NOMO-1 treated with DMSO at 0.1 percent for 48 hours (cell line): ENCODE measurements at regions not wholly inside any gene's neighbourhood (a gene's known extent, or its start where the extent isn't known, plus 50 kb on each side); places are given as distances from the start of the nearest gene placed in this dataset.
"Not testable (repeated sequence)": the region's sequence is repeated elsewhere in the genome, so short reads cannot be mapped to it uniquely, and the experiment has no call there.

Source experiments
- DNase-seq: peaks from one replicate; lab custom pipeline; 2025; ENCODE audit not compliant: unreplicated experiment; lab: John Stamatoyannopoulos, UW

GRCh38 chr18:8987241-8987640, 115.3 kb upstream of the NDUFV2 start:
- no peak for DNase-seq

GRCh38 chr18:8988260-8988871, 114.1 kb upstream of the NDUFV2 start:
- peak; percentile 47 for DNase-seq

GRCh38 chr18:8989017-8989416, 113.5 kb upstream of the NDUFV2 start:
- peak; percentile 60 for DNase-seq

- DNase-seq, result no peak
Measured at GRCh38 chr18:8989855-8990254, 112.6 kb upstream of the NDUFV2 start.

- DNase-seq, result no peak
Measured at GRCh38 chr18:8990276-8991031, 112.0 kb upstream of the NDUFV2 start.

- DNase-seq, result no peak
Measured at GRCh38 chr18:8991155-8991554, 111.3 kb upstream of the NDUFV2 start.

- not testable (repeated sequence) for DNase-seq
Measured at GRCh38 chr18:8992500-8992899, 110.0 kb upstream of the NDUFV2 start.

- DNase-seq, result no peak
Measured at GRCh38 chr18:8994603-8995002, 107.9 kb upstream of the NDUFV2 start.

GRCh38 chr18:8995096-8995495, 107.4 kb upstream of the NDUFV2 start:
- DNase-seq, result no peak

GRCh38 chr18:8996771-8997432, 105.6 kb upstream of the NDUFV2 start:
- peak; percentile 56 for DNase-seq

GRCh38 chr18:8997634-8998033, 104.9 kb upstream of the NDUFV2 start:
- no peak for DNase-seq

- no peak for DNase-seq
Measured at GRCh38 chr18:8998481-8999217, 103.8 kb upstream of the NDUFV2 start.

GRCh38 chr18:8999872-9000271, 102.6 kb upstream of the NDUFV2 start:
- no peak for DNase-seq

GRCh38 chr18:9000733-9001132, 101.8 kb upstream of the NDUFV2 start:
- DNase-seq, result no peak

GRCh38 chr18:9001209-9001608, 101.3 kb upstream of the NDUFV2 start:
- DNase-seq, result no peak

GRCh38 chr18:9003406-9004100, 98.9 kb upstream of the NDUFV2 start:
- DNase-seq, result no peak

GRCh38 chr18:9004308-9004707, 98.2 kb upstream of the NDUFV2 start:
- not testable (repeated sequence) for DNase-seq

- not testable (repeated sequence) for DNase-seq
Measured at GRCh38 chr18:9007700-9008099, 94.8 kb upstream of the NDUFV2 start.

GRCh38 chr18:9008200-9008708, 94.2 kb upstream of the NDUFV2 start:
- no peak for DNase-seq

- DNase-seq, result no peak
Measured at GRCh38 chr18:9008709-9009635, 93.5 kb upstream of the NDUFV2 start.
